Fibroblast of pulmonary artery (primary cell): ENCODE measurements at regions not wholly inside any gene's neighbourhood (a gene's known extent, or its start where the extent isn't known, plus 50 kb on each side); places are given as distances from the start of the nearest gene placed in this dataset.
"Not testable (repeated sequence)": the region's sequence is repeated elsewhere in the genome, so short reads cannot be mapped to it uniquely, and the experiment has no call there.

ENCODE experiments used
- DNase-seq: peaks from one replicate; pipeline ENCODE4 v3.0.0-alpha.2; 2010; ENCODE audit warnings: low read depth
- H3K4me3 ChIP-seq: replicated peaks from 2 replicates; pipeline ENCODE4 v1.5.1; 2011; ENCODE audit warnings: low read depth, mild to moderate bottlenecking, control low read depth, low read length, moderate library complexity
- CTCF ChIP-seq: IDR thresholded peaks from 2 replicates; pipeline ENCODE4 v1.5.1; 2011; ENCODE audit warnings: mild to moderate bottlenecking, control low read depth, low read length, inconsistent platforms; ENCODE audit errors: missing control alignments

DNA sequence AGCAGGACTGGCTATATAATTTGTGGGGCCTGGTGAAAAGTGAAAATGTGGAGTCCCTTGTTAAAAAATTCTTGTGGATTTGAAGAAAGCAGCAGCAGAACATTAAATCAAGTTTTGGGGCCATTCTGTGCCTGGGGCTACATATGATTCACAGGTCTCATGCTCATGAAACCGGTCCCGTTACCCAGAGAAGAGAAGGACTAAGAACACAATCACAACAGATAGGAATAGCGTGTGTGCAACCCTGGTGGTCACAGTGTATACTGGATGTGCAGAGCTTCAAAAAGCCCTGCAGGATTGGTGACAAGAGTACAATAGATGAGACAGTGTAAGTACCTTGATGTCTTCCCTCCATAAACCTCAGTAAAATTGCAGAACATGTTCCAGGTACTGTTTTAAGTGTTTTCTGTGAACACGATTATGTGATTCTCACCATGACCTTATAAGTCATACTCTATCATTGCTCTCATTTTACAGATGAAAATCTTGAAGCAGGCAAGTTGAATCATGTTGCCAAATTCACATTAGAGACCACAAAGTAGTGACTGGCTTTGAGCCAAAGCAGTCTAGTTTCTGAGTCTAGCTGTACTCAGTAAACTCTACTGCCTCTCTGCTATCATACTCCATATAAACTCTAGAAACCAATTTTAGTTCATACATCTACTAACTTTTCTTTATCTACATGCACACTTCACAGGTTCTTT lies 636.5 kb downstream of the TAF11L14 start:
- no peak for TF ChIP-seq CTCF
- H3K4me3 ChIP-seq, result no peak overlapping the region
- no peak for DNase-seq

- no peak overlapping the region for H3K4me3 ChIP-seq
- TF ChIP-seq CTCF, result no peak
- no peak for DNase-seq
These were observed 642.7 kb downstream of the TAF11L14 start for GRCh38 chr5:18276939-18277338.

DNA sequence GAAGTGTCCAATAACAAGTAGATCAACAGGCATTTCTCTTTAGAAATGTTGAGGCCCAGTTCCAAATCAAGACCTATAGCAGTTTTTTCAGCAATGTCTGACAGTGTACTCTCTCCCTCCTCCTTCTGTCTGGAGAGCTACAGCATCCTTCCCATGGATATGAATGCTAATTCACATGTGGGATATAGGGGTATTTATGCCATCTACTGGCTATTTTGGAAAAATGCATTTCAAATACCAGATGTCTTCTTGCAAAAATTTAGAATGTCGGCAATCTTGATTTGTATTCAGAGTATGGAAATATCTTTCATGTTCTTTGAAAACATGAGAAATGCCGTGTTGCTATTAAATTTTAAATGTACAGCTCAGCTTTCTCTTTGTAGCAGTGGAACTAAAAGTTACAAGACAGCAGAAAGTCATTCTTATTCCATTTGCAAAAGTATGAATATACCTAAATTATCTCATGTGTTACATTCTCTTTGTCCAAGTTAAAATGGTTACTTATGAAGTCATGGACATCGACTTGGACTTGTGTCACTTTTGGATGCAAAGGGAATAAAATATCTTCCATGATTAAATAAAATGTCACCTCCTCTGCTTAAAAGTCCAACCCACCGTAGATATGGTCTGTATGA lies 647.8 kb downstream of the TAF11L14 start:
- no peak overlapping the region for H3K4me3 ChIP-seq
- TF ChIP-seq CTCF, result peak; percentile 61
- DNase-seq, result peak; percentile 76

- no peak for TF ChIP-seq CTCF
- H3K4me3 ChIP-seq, result no peak overlapping the region
- no peak for DNase-seq
These were observed 651.0 kb downstream of the TAF11L14 start for GRCh38 chr5:18285257-18285656.

DNA sequence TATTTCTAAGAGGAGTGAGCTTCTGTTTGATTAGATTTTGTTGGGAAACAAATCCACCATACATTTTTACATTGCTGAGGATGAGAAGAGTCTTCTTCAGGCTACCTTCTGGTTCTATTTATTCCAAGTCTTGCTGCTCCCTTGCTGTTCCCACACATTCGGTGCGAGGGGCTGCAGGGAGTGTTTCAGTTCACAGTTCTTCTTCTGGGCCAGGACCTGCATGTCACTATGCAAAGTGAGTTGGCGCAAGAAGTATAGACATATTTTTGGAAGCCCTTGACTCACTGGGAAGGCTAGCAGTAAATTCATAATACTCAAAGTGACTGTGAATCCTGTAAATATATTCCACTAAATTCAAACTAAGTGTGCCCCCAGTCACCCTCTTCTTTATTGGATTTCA lies 657.9 kb downstream of the TAF11L14 start:
- TF ChIP-seq CTCF, result no peak
- H3K4me3 ChIP-seq, result no peak overlapping the region
- DNase-seq, result no peak

DNA sequence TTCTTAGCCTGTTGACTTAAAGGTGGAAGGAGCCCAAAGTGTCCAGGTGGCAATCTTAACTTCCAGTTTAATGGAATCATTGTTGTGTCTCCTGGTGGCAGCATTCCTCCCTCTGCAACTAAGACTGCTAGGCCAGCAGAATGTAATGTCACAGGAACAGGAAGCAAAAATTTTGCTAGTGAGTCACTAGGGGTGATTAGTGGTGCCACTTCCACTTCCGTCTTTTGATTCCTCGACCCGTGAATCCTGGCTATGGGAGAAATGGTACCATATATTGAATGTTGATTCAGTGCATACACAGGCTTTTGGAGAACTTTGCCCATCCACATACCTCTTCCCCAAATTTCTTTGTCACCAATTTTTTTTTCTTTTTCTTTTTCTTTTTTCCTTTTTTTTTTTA lies 661.4 kb downstream of the TAF11L14 start:
- not testable (repeated sequence) for DNase-seq, H3K4me3 ChIP-seq

DNA sequence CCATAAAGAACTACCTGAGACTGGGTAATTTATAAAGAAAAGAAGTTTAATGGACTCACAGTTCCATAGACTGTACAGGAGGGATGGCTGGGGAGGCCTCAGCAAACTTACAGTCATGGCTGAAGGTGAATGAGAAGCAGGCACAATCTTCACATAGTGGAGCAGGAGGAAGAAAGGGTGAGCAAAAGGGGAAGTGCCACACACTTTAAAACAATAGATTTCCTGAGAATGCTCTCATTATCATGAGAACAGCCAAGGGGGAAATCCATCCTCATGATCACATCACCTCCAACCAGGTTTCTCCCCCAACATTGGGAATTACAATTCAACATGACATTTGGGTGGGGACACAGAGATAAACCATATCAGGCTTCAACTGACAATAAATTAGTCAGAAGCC lies 664.9 kb downstream of the TAF11L14 start:
- no peak for DNase-seq
- no peak overlapping the region for H3K4me3 ChIP-seq
- no peak for TF ChIP-seq CTCF
